Epithelial cell of proximal tubule (primary cell): ENCODE measurements at regions not wholly inside any gene's neighbourhood (a gene's known extent, or its start where the extent isn't known, plus 50 kb on each side); places are given as distances from the start of the nearest gene placed in this dataset.

Source experiments
- DNase-seq: peaks from one replicate; pipeline ENCODE4 v3.0.0-alpha.2; 2011; ENCODE audit warnings: low read depth
- H3K4me3 ChIP-seq: 2 replicates; pipeline ENCODE4 v1.5.1; 2011; ENCODE audit warnings: low read depth, mild to moderate bottlenecking, low read length
- TF ChIP-seq, protein P1 (sequence below): conservative IDR thresholded peaks from 2 replicates; pipeline ENCODE4 v1.5.1; 2012; ENCODE audit warnings: low read depth, mild to moderate bottlenecking, low read length

DNA sequence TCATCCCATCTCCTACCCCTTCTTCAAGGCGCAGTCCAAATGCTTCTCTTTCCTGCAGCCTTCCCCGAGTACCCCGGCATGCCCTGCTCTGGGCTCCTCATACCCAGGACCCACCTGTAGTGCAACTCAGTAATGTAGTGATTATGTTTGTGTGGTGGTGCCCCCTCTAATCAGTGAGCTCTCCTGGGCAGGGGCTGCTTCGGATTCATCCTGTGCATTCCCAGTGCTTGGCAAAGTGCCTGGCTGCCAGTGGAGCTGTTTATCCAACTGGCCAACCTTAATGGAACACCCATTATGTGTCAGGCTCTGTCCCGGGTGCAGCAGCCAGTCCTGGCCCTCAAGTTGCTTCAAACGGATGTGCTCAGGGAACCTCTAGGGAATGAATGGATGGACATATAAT, 174.4 kb upstream of the LINGO1 start:
- TF ChIP-seq, protein P1, sequence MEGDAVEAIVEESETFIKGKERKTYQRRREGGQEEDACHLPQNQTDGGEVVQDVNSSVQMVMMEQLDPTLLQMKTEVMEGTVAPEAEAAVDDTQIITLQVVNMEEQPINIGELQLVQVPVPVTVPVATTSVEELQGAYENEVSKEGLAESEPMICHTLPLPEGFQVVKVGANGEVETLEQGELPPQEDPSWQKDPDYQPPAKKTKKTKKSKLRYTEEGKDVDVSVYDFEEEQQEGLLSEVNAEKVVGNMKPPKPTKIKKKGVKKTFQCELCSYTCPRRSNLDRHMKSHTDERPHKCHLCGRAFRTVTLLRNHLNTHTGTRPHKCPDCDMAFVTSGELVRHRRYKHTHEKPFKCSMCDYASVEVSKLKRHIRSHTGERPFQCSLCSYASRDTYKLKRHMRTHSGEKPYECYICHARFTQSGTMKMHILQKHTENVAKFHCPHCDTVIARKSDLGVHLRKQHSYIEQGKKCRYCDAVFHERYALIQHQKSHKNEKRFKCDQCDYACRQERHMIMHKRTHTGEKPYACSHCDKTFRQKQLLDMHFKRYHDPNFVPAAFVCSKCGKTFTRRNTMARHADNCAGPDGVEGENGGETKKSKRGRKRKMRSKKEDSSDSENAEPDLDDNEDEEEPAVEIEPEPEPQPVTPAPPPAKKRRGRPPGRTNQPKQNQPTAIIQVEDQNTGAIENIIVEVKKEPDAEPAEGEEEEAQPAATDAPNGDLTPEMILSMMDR, result no peak
- no peak for DNase-seq
- H3K4me3 ChIP-seq, result no peak overlapping the region

DNA sequence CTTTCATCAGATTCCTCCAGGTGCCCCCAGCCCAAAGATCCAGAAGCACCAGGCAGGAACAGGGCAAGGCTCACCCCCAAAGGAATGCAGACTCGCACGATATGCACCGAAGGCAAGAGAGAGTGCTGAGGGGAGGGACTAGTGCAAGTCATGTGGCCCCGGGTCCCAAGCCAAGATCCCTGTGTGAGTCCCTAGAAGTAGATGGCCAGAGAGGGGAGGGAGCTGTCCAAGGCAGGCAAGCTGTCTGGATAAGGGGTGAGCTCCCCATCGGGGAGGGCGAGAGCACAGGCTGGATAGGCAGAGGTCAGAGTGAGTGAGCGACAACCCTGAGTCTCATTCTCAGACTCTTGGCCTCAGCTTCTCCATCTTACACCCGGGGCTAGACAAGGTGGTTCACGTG, 171.5 kb upstream of the LINGO1 start:
- no peak for DNase-seq
- TF ChIP-seq, protein P1, result no peak
- no peak overlapping the region for H3K4me3 ChIP-seq

DNA sequence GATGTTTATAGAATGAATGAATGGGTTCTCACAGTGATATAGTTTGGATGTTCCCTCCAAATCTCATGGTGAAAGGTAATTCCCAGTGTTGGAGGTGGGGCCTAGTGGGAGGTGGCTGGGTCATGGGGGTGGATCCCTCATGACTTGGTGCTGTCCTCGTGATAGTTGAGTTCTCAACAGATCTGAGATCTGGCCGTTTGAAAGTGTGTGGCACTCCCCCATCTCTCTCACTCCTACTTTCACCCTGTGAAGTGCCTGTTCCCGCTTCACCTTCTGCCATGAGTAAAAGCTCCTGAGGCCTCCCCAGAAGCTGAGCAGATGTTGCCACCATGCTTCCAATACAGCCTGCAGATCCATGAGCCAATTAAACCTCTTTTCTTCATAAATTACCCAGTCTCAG, 170.8 kb upstream of the LINGO1 start:
- no peak overlapping the region for H3K4me3 ChIP-seq
- DNase-seq, result no peak
- TF ChIP-seq, protein P1, result no peak

DNA sequence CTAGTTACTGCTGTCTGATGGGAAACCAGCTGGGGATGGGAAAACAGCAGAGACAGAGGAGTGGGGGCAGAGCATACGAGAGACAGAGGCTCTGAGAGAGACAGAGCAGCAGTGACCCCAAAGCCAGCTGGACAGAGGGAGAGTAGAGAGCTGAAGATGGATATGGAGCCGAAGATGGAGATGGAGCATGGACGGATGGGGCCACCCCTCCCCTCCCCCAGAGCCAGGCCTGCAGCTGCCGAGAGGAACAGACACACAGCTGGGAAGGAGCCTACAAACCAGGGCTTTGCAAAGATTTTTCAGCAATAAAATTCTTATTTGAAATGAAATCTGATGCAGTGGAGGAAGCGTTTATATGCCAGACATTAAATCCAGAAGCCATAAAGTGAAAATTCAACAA, 167.6 kb upstream of the LINGO1 start:
- no peak overlapping the region for H3K4me3 ChIP-seq
- no peak for DNase-seq
- TF ChIP-seq, protein P1, result no peak

DNA sequence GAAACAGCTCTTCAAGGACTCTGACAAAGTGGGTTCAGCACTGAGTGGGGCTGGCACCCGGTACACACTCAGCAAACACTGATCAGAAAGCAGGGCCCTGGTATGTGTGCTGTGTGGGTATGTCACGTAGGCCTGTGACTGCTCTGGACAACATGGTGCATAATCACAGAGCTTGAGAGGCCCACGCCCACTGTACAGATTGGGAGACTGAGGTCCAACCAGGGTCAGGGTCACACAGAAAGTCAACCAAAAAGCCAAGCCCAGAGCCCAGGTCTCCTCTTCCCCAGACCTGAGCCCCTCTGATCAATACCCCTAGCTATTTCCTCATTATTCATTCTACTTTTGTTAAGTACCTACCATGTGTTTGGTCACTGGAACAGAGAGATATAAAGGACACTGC, 166.1 kb upstream of the LINGO1 start:
- no peak for DNase-seq
- TF ChIP-seq, protein P1, result no peak
- H3K4me3 ChIP-seq, result no peak overlapping the region

DNA sequence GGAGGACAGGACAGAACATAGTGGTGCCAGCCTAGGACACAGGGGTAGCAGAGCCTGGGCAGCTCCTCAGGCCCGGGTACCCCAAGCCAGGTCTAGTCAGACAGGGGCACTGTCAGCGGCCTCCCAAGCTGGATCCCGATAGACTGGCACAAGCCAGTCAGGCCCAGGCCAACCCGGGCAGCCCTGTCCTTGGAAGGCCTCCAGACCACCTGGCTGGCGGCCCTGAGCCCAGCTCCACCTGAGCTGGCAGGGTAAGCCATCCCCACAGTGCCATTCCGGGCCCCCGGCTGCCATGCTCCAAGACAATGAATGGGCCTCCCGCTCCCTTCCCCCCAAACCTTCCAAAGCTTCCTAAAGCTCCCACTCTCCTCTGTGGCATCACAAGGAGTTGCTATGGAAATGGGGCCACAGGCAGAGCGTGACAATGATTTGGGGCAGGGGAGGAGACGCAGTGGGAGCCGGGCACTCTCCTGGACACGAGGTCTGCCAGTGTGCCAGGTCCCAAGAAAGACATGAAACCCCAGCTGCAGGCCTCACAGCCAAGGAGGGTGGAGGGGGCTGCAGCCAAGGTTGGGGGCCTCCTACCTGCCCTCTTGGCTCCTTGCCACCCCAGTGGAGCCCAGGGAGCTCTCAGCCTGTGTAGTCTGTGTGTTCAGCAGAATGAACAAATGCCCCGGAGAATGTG, 165.6 kb upstream of the LINGO1 start:
- H3K4me3 ChIP-seq, result no peak overlapping the region
- TF ChIP-seq, protein P1, result no peak
- no peak for DNase-seq

DNA sequence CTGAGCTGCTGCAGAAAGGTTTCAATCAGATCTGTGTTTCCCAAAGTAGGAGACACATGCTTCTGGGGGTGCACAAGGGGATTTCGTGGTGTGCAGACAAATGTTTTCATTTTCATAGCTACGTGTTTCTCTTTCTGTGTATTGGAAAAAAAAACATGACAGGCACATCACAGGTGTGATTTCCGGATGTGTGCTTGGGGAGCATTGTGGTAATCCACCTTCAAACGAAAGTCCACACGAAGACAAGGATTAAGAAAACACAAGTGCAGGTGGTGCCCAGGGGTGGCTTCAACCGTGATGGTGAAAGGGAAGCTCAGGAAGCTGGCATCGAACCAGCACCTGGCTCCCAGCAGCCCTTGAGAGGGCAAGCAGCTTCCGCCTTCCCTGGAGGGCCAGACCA, 164.6 kb upstream of the LINGO1 start:
- no peak overlapping the region for H3K4me3 ChIP-seq
- no peak for DNase-seq
- TF ChIP-seq, protein P1, result no peak
